ENCODE measurements at regions not wholly inside any gene's neighbourhood (a gene's known extent, or its start where the extent isn't known, plus 50 kb on each side); places are given as distances from the start of the nearest gene placed in this dataset.

- TF ChIP-seq, protein P1, sequence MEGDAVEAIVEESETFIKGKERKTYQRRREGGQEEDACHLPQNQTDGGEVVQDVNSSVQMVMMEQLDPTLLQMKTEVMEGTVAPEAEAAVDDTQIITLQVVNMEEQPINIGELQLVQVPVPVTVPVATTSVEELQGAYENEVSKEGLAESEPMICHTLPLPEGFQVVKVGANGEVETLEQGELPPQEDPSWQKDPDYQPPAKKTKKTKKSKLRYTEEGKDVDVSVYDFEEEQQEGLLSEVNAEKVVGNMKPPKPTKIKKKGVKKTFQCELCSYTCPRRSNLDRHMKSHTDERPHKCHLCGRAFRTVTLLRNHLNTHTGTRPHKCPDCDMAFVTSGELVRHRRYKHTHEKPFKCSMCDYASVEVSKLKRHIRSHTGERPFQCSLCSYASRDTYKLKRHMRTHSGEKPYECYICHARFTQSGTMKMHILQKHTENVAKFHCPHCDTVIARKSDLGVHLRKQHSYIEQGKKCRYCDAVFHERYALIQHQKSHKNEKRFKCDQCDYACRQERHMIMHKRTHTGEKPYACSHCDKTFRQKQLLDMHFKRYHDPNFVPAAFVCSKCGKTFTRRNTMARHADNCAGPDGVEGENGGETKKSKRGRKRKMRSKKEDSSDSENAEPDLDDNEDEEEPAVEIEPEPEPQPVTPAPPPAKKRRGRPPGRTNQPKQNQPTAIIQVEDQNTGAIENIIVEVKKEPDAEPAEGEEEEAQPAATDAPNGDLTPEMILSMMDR (IDR thresholded peaks at IDR 0.05; ENCODE audit: low read depth, low read length, missing control alignments) = no peak
- no peak for DNase-seq (ENCODE audit: low read depth)
- no peak overlapping the region for H3K4me3 ChIP-seq (ENCODE audit: low read depth, low read length)
Measured at GRCh38 chr6:44036196-44036595, 91.1 kb downstream of the MRPL14 start.

- no peak for DNase-seq (ENCODE audit: low read depth)
- TF ChIP-seq, protein P1 (IDR thresholded peaks at IDR 0.05; ENCODE audit: low read depth, low read length, missing control alignments) = no peak
- no peak overlapping the region for H3K4me3 ChIP-seq (ENCODE audit: low read depth, low read length)
Measured at GRCh38 chr6:44035621-44036020, 91.6 kb downstream of the MRPL14 start.

DNA sequence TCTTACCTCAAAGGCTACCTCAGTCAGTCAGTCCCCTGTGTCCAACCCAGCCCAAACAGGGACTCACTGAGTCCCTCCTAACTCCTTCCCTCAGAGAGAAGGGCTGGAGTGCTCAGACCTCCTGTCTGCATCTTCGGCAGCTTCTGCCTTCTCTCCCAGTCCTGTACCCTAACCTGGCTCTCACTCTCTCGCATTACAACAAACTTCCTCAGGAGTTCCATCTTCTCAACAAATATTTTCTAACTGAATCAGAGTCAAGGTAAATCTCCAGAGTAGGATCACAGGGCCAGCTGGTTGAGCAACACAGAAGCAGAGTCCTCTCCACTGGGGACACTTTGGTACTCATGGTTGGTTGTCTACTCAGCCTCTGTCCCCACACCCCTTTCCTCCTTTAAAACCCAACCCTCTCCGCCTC is 92.3 kb downstream of the MRPL14 start:
- no peak overlapping the region for H3K4me3 ChIP-seq (ENCODE audit: low read depth, low read length)
- DNase-seq (ENCODE audit: low read depth) = no peak
- TF ChIP-seq, protein P1 (IDR thresholded peaks at IDR 0.05; ENCODE audit: low read depth, low read length, missing control alignments) = no peak

GRCh38 chr6:44034391-44034861 is 92.8 kb downstream of the MRPL14 start:
- no peak overlapping the region for H3K4me3 ChIP-seq (ENCODE audit: low read depth, low read length)
- TF ChIP-seq, protein P1 (IDR thresholded peaks at IDR 0.05; ENCODE audit: low read depth, low read length, missing control alignments) = no peak
- no peak for DNase-seq (ENCODE audit: low read depth)

- H3K4me3 ChIP-seq (ENCODE audit: low read depth, low read length) = no peak overlapping the region
Measured at GRCh38 chr6:44030812-44031454, 96.3 kb downstream of the MRPL14 start.

DNA sequence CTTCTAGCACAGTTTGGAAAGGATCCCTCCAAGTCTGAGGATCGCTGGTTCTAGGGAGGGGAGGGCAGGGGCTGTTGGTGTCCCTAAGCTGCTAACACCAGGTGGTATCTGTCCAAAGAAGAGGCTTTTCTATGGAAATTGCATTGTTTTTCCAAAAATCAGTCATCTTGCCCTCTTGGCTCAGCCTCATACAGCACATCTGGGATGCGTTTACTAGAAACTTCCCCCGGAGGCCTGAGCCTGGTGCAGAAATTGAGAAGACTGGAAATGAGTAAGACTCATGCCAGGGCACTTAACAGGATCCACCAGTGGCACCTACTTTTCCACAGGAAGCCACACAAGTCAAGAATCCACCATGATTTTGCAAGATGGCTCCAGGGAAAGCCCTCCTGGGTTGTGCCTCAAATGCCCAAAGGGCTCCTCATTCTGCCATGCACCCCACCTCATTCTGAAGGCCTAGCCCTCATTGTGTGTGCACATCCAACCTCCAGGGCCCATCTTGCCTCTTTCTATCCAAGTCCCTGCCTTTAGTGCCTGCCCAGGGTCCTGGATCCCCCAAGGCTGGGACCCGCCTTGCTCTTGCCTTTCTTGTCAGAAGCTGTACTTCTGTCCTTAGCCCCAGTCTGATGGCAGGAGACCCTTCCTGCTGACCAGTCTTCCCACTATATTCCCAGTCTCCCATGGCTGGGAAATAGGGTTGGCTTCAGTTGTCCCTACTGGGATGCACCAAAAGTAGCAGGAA is 97.6 kb downstream of the MRPL14 start:
- TF ChIP-seq, protein P1 (IDR thresholded peaks at IDR 0.05; ENCODE audit: low read depth, low read length, missing control alignments) = no peak
- no peak overlapping the region for H3K4me3 ChIP-seq (ENCODE audit: low read depth, low read length)
- DNase-seq (ENCODE audit: low read depth) = no peak

More at GRCh38 chr6:44030812-44031454, 96.3 kb downstream of the MRPL14 start:
- no peak for DNase-seq (ENCODE audit: low read depth)
- TF ChIP-seq, protein P1 (IDR thresholded peaks at IDR 0.05; ENCODE audit: low read depth, low read length, missing control alignments) = no peak
